ENCODE measurements at regions not wholly inside any gene's neighbourhood (a gene's known extent, or its start where the extent isn't known, plus 50 kb on each side); places are given as distances from the start of the nearest gene placed in this dataset.

DNA sequence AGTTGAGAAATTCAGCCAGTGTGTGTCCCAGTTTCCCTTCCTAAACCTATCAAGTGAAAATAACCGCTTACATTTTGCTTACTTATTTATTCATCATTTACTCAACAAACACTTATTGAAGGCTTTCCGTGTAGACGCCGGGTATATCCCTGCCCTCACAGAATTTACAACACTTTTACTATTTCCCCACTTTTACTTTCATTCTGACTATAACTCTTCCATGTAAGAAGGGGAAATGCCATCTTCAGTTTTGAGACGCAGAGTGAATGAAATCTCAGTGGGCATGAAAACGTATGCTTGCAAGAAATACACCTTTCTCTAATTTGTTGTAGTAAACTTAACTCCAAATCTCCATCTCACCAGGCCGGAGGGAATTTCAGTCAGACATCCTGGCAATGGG, 251.0 kb upstream of the CHAC2 start:
- TF ChIP-seq POLR2A (IDR thresholded peaks at IDR 0.05) = no peak
- TF ChIP-seq, protein P1, sequence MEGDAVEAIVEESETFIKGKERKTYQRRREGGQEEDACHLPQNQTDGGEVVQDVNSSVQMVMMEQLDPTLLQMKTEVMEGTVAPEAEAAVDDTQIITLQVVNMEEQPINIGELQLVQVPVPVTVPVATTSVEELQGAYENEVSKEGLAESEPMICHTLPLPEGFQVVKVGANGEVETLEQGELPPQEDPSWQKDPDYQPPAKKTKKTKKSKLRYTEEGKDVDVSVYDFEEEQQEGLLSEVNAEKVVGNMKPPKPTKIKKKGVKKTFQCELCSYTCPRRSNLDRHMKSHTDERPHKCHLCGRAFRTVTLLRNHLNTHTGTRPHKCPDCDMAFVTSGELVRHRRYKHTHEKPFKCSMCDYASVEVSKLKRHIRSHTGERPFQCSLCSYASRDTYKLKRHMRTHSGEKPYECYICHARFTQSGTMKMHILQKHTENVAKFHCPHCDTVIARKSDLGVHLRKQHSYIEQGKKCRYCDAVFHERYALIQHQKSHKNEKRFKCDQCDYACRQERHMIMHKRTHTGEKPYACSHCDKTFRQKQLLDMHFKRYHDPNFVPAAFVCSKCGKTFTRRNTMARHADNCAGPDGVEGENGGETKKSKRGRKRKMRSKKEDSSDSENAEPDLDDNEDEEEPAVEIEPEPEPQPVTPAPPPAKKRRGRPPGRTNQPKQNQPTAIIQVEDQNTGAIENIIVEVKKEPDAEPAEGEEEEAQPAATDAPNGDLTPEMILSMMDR (IDR thresholded peaks at IDR 0.05) = no peak
- no peak for TF ChIP-seq POLR2AphosphoS5 (IDR thresholded peaks at IDR 0.05)
- TF ChIP-seq EP300 (IDR thresholded peaks at IDR 0.05) = no peak
